ENCODE measurements at regions not wholly inside any gene's neighbourhood (a gene's known extent, or its start where the extent isn't known, plus 50 kb on each side); places are given as distances from the start of the nearest gene placed in this dataset.

DNA sequence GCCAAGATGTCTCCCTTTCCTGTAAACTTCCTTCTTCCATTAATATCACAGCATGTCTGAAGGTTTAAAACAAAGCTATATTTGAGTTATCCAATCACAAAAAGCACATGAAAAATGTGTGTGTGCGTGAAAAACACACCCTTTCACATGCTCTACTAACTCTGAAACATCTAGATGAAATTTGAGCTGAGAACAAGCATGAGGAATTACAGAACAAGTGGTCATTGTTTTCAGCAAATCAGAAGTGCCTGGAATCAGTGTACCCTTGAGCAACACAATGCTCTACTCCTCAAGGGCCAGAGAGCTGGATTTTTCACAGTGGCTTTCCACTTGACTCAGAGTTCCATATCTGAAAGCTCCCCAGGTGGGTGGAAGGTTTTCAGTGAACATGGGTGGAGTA, 255.9 kb downstream of the PSAT1 start:
- TF ChIP-seq GATA3 (IDR thresholded peaks at IDR 0.05; ENCODE audit: low read depth, low read length): no peak
- TF ChIP-seq GATA2 (IDR thresholded peaks at IDR 0.05; ENCODE audit: low read depth, low read length): no peak

DNA sequence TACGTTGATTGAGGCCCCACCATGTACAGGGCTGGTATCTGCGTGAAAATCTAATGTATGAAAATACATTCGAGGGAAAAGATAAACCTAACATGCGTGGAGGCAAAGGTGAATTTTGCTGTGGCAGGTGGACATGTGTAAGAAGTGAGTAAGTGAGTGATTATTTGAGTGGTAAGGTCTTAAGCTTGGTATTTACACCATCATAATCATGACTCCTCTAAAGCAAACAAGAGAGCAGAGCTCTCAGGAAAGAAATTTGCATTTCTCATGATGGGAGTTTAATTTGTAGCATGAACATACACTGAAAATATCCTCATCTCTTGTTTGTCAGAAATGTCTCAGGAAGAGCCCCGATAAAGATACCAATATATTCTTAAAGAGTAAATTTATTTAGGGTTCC, 260.6 kb downstream of the PSAT1 start:
- TF ChIP-seq GATA2 (IDR thresholded peaks at IDR 0.05; ENCODE audit: low read depth, low read length): no peak
- no peak for TF ChIP-seq GATA3 (IDR thresholded peaks at IDR 0.05; ENCODE audit: low read depth, low read length)

DNA sequence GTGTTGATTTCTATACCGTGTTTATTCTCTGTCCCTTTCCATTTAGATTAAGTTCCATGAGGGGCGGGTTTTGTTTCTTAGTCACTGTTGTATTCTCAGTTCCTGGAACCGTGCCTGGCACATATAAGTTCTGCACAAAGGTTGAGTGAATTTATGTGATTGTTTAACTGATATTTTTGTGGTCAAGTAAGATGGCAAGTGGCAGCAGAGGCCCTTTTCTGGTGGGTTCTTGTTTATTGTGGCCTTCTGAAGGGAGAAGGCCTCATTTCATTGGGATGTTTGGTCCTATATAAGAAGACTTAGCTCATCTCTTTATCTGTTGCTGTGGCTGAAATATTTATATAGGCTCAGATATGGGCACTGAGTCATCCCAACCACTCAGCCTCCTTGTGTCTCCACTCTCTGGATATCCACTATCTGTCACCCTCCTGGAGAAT, 262.5 kb downstream of the PSAT1 start:
- TF ChIP-seq GATA2 (IDR thresholded peaks at IDR 0.05; ENCODE audit: low read depth, low read length) (no peak), GATA3 (IDR thresholded peaks at IDR 0.05; ENCODE audit: low read depth, low read length) (no peak)

DNA sequence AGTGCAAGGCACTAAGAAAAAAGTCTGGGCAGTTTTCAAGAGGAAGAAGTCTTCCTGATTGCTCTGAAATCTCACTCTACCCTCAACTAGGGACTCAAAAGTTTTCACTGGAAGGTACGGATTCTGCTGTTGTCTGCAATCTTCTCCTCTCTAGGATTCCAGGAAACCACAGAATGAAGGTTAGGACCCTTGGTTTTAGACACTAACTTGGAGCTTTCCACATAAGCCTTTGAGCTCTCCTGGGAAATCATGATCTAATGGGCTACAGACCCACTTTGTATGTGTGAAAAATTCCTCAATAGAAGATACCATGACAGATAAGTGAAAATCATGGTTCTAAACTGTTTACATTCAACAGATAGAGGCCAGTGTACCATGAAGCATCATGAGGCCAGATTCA, 265.1 kb downstream of the PSAT1 start:
- TF ChIP-seq GATA3 (IDR thresholded peaks at IDR 0.05; ENCODE audit: low read depth, low read length): no peak
- no peak for TF ChIP-seq GATA2 (IDR thresholded peaks at IDR 0.05; ENCODE audit: low read depth, low read length)

DNA sequence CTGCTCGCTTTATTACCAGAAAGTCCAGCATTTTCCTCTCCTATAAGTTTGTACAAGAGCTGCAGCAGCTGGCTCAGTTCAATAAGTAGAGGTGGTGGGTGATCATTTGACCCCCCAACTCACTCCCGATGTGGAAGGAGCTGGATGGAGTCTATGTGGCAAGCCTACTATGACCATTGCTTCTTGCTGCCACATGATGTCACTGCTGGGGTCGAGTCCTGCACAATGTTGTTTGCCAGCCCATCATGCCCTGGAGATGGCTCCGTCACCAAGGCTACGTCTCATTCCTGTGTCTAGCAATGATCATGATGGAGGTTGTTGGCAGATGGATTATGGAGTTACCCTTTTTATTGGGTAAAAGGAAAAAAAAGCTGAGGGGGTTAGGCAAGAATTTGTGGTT, 266.3 kb downstream of the PSAT1 start:
- TF ChIP-seq GATA2 (IDR thresholded peaks at IDR 0.05; ENCODE audit: low read depth, low read length): no peak

DNA sequence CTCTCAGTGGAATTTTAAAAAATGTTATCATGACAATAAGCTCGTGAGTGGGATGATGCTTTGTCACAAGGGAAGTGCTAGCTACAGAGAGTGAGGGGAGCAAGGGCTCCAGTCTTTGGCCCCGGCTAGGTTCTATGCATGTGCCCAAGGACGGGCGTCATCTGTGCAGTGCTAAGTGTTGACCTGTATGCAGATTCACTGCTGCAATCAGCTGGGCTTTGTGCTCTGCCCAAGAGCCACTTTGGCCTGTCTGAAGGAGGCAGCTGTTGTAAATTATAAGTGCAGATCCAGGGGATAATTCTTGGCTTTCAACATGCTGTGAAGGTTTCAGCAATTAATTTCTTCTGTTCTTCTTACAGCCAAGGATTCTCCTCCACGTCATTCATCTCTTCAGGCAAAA, 268.6 kb downstream of the PSAT1 start:
- TF ChIP-seq GATA2 (IDR thresholded peaks at IDR 0.05; ENCODE audit: low read depth, low read length): no peak
- TF ChIP-seq GATA3 (IDR thresholded peaks at IDR 0.05; ENCODE audit: low read depth, low read length): no peak

DNA sequence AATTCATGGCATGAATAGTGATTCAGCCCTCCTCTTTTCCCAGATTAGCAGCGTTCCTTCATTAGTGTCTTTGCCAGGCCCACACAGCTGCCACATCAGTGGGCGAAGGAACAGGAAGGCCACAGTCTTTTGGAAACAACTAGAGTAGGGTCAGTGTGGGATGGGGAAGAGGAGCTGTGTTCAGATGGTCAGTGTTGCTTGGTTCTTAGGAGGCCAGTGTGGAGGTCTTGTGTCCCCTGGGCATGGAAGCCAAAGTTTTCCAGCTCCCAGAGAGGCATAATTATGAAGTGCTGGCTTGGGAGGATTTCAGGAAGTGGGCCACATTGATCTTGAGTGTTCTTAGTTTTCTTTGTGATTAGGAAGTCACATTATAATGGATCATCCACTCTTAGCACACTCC, 269.6 kb downstream of the PSAT1 start:
- no peak for TF ChIP-seq GATA3 (IDR thresholded peaks at IDR 0.05; ENCODE audit: low read depth, low read length)
- no peak for TF ChIP-seq GATA2 (IDR thresholded peaks at IDR 0.05; ENCODE audit: low read depth, low read length)

DNA sequence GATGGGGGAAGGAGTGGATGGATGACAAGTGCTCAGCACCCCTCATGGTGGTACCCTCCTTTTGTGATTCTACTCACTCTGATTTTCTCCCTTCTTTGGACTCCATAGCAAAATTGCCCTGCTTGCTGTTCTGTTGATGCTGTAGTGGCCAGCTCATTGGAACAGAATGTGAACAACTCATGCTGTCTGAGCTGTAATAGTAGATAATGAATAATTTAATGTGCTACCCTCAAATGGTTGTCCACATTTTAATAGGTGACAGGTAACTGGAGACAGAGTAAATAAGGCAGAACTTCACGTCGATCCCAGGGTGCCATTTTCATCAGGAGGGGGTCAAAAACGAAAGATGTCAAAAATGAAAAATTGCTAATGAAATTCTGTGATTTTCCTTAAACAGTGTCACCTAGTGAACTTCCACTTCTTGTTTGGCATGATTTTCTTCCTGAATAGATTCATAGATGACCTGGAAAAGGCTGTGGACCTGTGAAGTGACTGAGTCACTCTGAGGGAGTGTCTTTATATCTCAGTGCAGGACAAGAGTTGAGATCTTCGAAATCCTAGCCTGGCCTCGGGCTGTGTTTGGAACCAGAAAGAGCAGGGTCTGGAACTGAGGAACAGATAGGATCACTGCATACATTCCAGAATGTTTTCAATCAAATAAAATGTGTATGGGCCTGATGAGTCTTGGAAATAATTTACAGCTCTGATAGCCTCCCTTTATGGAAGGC, 270.2 kb downstream of the PSAT1 start:
- TF ChIP-seq GATA3 (IDR thresholded peaks at IDR 0.05; ENCODE audit: low read depth, low read length): no peak
- TF ChIP-seq GATA2 (IDR thresholded peaks at IDR 0.05; ENCODE audit: low read depth, low read length): no peak

DNA sequence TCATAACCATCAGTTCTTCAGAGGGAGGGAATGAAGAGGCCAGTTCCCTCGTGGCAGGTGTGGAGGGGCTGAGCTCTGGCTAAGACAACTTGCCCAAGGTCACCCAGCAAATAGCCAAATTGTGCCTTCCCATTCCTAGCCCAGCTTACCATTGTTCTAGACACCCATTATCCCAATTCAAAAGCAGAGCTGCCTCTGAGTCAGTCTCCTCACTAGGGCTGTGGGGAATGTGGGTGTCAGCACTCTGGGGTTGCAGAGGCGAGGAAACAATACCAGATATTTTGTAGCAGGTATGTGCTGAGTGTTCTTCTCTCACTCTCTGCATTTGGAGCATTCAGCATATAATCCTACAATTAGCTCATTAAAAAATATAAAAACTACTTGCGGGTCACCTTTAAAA, 270.8 kb downstream of the PSAT1 start:
- TF ChIP-seq GATA3 (IDR thresholded peaks at IDR 0.05; ENCODE audit: low read depth, low read length): no peak
- no peak for TF ChIP-seq GATA2 (IDR thresholded peaks at IDR 0.05; ENCODE audit: low read depth, low read length)

DNA sequence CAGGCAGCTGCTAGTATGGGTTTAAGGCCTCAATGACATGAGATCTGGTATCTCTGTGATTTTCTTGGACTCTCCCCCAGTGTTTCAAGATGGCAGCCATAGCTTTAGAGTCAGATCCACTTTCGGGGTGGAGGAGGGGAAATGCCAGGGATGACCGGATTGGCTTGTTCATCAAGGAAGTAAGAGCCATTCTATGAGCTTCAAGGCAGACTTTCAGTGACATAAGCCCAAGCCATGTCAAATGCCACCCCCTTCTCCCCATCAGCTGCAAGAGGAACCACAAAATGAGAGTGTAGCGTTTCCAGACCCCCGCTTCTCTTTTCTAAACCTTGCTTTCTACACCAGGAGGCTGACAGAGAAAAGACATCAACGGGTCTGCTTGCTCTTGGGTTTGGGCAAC, 271.8 kb downstream of the PSAT1 start:
- no peak for TF ChIP-seq GATA2 (IDR thresholded peaks at IDR 0.05; ENCODE audit: low read depth, low read length)
- TF ChIP-seq GATA3 (IDR thresholded peaks at IDR 0.05; ENCODE audit: low read depth, low read length): no peak

DNA sequence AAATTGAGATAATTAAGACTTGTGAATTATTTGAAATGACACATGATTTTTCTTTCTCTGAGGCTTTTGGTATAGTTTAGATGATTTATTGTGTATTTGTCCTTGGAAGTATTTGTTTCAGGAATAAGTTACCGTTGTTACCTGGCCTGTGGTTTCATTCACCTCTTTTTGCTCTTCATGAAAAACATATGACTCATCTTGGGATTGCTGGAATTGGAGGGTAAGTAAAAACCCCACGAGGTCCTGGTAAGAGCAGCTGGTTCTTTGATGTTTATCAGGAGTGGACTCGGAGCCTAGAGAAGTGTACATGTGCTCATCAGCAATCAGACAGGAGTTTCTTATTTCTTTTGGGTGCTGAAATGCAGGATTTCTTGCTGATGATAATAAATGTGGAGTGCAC, 275.3 kb downstream of the PSAT1 start:
- no peak for TF ChIP-seq GATA2 (IDR thresholded peaks at IDR 0.05; ENCODE audit: low read depth, low read length)
- TF ChIP-seq GATA3 (IDR thresholded peaks at IDR 0.05; ENCODE audit: low read depth, low read length): no peak

DNA sequence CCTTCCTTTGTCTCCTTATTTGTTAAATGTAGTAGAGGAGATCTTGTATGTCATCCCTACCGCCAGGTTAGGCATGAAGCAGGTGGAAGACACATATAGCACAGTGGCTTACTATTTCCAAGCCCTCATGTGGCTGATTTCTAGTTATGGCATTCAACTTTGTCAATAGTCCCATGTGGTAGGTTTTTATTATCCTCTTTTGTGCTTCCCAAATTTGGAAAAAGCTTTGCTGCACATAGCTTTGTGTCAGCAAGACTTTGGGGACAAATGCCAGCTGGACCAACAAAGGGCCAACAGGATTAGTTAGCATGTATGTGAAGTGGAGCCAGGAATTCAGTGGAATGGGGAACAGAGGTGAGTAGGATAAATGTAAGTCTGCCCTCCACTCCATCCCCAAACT, 276.3 kb downstream of the PSAT1 start:
- TF ChIP-seq GATA3 (IDR thresholded peaks at IDR 0.05; ENCODE audit: low read depth, low read length) (no peak), GATA2 (IDR thresholded peaks at IDR 0.05; ENCODE audit: low read depth, low read length) (no peak)

DNA sequence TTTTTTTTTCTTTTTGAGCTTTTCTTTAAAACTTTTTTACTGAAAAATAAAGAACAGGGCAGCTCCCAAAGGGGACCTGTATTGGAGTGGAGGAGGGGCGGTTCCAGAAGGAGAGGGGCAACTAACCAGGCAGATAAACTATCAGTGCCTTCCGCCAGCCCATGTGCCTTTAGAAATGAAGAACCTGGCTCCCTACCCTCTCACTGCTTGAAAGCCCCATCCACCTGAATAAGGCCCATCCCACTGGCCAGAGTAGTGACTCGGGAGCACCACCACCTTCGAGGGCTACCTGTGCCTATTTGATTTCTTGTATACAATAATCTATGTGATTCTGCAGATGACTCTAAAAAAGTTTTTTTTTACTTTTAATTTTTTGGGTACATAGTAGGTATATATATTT, 276.7 kb downstream of the PSAT1 start:
- TF ChIP-seq GATA2 (IDR thresholded peaks at IDR 0.05; ENCODE audit: low read depth, low read length): no peak
- TF ChIP-seq GATA3 (IDR thresholded peaks at IDR 0.05; ENCODE audit: low read depth, low read length): no peak

DNA sequence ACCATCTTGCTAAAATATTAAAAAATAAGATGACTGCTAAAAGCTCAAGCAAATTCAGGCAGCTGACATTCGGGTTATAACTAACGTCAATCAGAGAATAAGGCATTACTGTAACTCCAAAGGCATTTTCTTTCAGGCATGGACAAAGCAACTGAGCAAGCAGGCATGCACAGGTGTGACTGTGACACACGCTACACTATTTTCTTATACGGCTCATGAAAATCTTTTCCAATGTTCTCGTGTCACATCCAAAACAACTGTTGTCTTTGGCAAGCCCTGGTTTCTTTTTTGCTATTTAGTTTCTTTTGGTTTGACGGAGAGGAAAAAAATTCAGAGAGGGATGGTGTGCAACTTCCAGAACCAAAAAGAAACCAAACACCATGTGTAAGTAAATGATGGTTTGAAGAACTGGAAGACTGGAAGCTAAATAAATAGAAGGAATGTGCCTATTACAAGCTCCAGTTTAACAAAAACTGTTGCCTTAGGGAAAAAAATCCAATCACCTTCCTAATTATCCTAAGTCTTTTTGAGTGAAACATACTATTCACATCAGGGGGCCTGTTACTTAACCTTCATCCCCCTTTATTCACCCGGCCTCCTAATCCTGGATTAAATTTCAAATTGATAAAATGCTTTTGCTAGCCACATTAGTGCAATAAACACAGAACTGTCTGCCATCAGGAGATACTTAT, 277.6 kb downstream of the PSAT1 start:
- TF ChIP-seq GATA2 (IDR thresholded peaks at IDR 0.05; ENCODE audit: low read depth, low read length) (no peak), GATA3 (IDR thresholded peaks at IDR 0.05; ENCODE audit: low read depth, low read length) (no peak)

DNA sequence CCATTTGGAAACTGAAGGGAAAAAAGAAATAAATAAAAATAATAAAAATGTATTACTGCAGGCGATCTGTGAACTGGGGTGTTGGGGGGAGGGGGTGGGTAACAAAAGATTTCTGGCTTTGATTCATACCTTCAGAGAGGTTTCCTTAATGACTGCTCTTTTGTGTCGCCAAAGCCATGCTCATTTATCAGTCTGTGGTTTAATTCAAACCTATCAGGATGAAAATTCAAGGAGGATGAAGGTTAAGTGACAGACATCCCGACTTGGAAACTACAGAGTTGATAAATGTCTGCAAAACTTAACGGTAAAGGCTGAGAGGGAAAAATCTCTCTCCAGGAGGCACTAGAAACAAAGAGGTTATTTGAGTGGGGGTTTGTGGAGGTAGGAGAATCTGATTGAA, 278.2 kb downstream of the PSAT1 start:
- TF ChIP-seq GATA3 (IDR thresholded peaks at IDR 0.05; ENCODE audit: low read depth, low read length) (no peak), GATA2 (IDR thresholded peaks at IDR 0.05; ENCODE audit: low read depth, low read length) (no peak)

All from SH-SY5Y (cell line).